ENCODE measurements at regions not wholly inside any gene's neighbourhood (a gene's known extent, or its start where the extent isn't known, plus 50 kb on each side); places are given as distances from the start of the nearest gene placed in this dataset.

- Histone ChIP-seq H3K27me3 (ENCODE audit: control insufficient read depth, insufficient read depth, low read length) (no peaks in the 10 kb centered on the region), H3K36me3 (ENCODE audit: control insufficient read depth, insufficient read depth, low read length) (no peaks in the 10 kb centered on the region), H3K4me3 (ENCODE audit: low read depth, low read length) (no peak overlapping the region)
- ChIA-PET POLR2A (no interaction called here), CTCF (no interaction called here)
- no peak for TF ChIP-seq CTCF (IDR thresholded peaks at IDR 0.05; ENCODE audit: insufficient read depth, low read depth, low read length)
- DNase-seq (ENCODE audit: low read depth): no peak
Observed at GRCh38 chr4:60327651-60328050, 872.5 kb upstream of the ADGRL3 start.

- POLR2A ChIA-PET: no interaction called here
- no peak overlapping the region for H3K4me3 ChIP-seq (ENCODE audit: low read depth, low read length)
- CTCF ChIA-PET: no interaction called here
- H3K27me3 ChIP-seq (ENCODE audit: control insufficient read depth, insufficient read depth, low read length): no peaks in the 10 kb centered on the region
- TF ChIP-seq CTCF (IDR thresholded peaks at IDR 0.05; ENCODE audit: insufficient read depth, low read depth, low read length): no peak
- no peak for DNase-seq (ENCODE audit: low read depth)
- no peaks in the 10 kb centered on the region for H3K36me3 ChIP-seq (ENCODE audit: control insufficient read depth, insufficient read depth, low read length)
Observed at GRCh38 chr4:60344908-60345307, 855.2 kb upstream of the ADGRL3 start.

- ChIA-PET POLR2A (no interaction called here), CTCF (no interaction called here)
- DNase-seq (ENCODE audit: low read depth): no peak
- TF ChIP-seq CTCF (IDR thresholded peaks at IDR 0.05; ENCODE audit: insufficient read depth, low read depth, low read length): no peak
- Histone ChIP-seq H3K36me3 (ENCODE audit: control insufficient read depth, insufficient read depth, low read length) (no peaks in the 10 kb centered on the region), H3K27me3 (ENCODE audit: control insufficient read depth, insufficient read depth, low read length) (no peaks in the 10 kb centered on the region), H3K4me3 (ENCODE audit: low read depth, low read length) (no peak overlapping the region)
Observed at GRCh38 chr4:60345392-60345791, 854.7 kb upstream of the ADGRL3 start.

GRCh38 chr4:60359746-60360367 lies 840.3 kb upstream of the ADGRL3 start:
- Histone ChIP-seq H3K27me3 (ENCODE audit: control insufficient read depth, insufficient read depth, low read length) (no peaks in the 10 kb centered on the region), H3K36me3 (ENCODE audit: control insufficient read depth, insufficient read depth, low read length) (no peaks in the 10 kb centered on the region), H3K4me3 (ENCODE audit: low read depth, low read length) (no peak overlapping the region)
- no peak for TF ChIP-seq CTCF (IDR thresholded peaks at IDR 0.05; ENCODE audit: insufficient read depth, low read depth, low read length)
- ChIA-PET CTCF (no interaction called here), POLR2A (no interaction called here)
- DNase-seq (ENCODE audit: low read depth): no peak

- H3K4me3 ChIP-seq (ENCODE audit: low read depth, low read length): no peak overlapping the region
- H3K36me3 ChIP-seq (ENCODE audit: control insufficient read depth, insufficient read depth, low read length): no peaks in the 10 kb centered on the region
- H3K27me3 ChIP-seq (ENCODE audit: control insufficient read depth, insufficient read depth, low read length): no peaks in the 10 kb centered on the region
- no peak for DNase-seq (ENCODE audit: low read depth)
- no peak for TF ChIP-seq CTCF (IDR thresholded peaks at IDR 0.05; ENCODE audit: insufficient read depth, low read depth, low read length)
- ChIA-PET POLR2A (no interaction called here), CTCF (no interaction called here)
Observed at GRCh38 chr4:60365176-60365575, 835.0 kb upstream of the ADGRL3 start.
